SU-DHL-6 (cell line): ENCODE measurements at regions not wholly inside any gene's neighbourhood (a gene's known extent, or its start where the extent isn't known, plus 50 kb on each side); places are given as distances from the start of the nearest gene placed in this dataset.

Experiments
- H2AFZ ChIP-seq: fragments of 200-600 bp; sonication (generic); 2 replicates; pipeline ENCODE4 v1.6.1; 2014; ENCODE audit warnings: low read depth, mild to moderate bottlenecking, moderate library complexity, mixed read lengths, antibody characterized with exemption, low read length; ENCODE audit not compliant: severe bottlenecking
- H3F3A ChIP-seq: fragments of 200-600 bp; shearing (Covaris generic); 2 replicates; pipeline ENCODE4 v1.6.0; 2016; ENCODE audit warnings: antibody characterized with exemption, mild to moderate bottlenecking; ENCODE audit not compliant: insufficient read depth
- H3K27ac ChIP-seq: fragments of 200-600 bp; sonication (generic); 2 replicates; pipeline ENCODE4 v1.5.1; 2016; ENCODE audit warnings: low read depth, mild to moderate bottlenecking, low read length, moderate library complexity, mixed read lengths
- H3K27me3 ChIP-seq: fragments of 200-600 bp; sonication (generic), shearing (Covaris generic); 2 replicates; pipeline ENCODE4 v1.6.0; 2014; ENCODE audit warnings: mild to moderate bottlenecking, low read length
- H3K36me3 ChIP-seq: fragments of 200-600 bp; sonication (generic); 2 replicates; pipeline ENCODE4 v1.6.1; 2014; ENCODE audit warnings: mild to moderate bottlenecking, low read length, mixed read lengths
- H3K4me2 ChIP-seq: fragments of 300-600, 200-600 bp; shearing (Covaris generic), sonication (generic); 2 replicates; pipeline ENCODE4 v1.6.0; 2014; ENCODE audit warnings: low read length, low read depth, mild to moderate bottlenecking; ENCODE audit not compliant: poor library complexity, severe bottlenecking
- H3K4me3 ChIP-seq: fragments of 200-600 bp; sonication (generic); 2 replicates; pipeline ENCODE4 v1.5.1; 2014; ENCODE audit warnings: antibody characterized with exemption, low read length, mild to moderate bottlenecking, mixed read lengths; ENCODE audit not compliant: insufficient read depth, poor library complexity, severe bottlenecking
- H3K79me2 ChIP-seq: fragments of 200-600 bp; sonication (generic); 2 replicates; pipeline ENCODE4 v1.6.1; 2014; ENCODE audit warnings: mild to moderate bottlenecking, low read length, moderate library complexity; ENCODE audit not compliant: insufficient read depth
- H3K9ac ChIP-seq: fragments of 200-600 bp; sonication (generic); 2 replicates; pipeline ENCODE4 v1.7.0; 2014; ENCODE audit warnings: mild to moderate bottlenecking, low read length
- H3K9me2 ChIP-seq: fragments of 200-600 bp; sonication (generic); replicated peaks from 2 replicates; pipeline ENCODE4 v1.6.1; 2014; ENCODE audit warnings: low read length; ENCODE audit not compliant: insufficient read depth
- H3K9me3 ChIP-seq: fragments of 200-600 bp; sonication (generic); 2 replicates; pipeline ENCODE4 v1.6.1; 2014; ENCODE audit warnings: low read length, mixed read lengths; ENCODE audit not compliant: insufficient read depth
- H4K20me1 ChIP-seq: fragments of 200-600 bp; sonication (generic); 2 replicates; pipeline ENCODE4 v1.6.1; 2014; ENCODE audit warnings: low read depth, mild to moderate bottlenecking, antibody characterized with exemption, low read length, moderate library complexity, mixed read lengths
- EZH2phosphoT487 ChIP-seq: fragments of 200-600 bp; sonication (generic), shearing (Covaris generic); conservative IDR thresholded peaks from 2 replicates; pipeline ENCODE4 v1.6.1; 2018; ENCODE audit warnings: mild to moderate bottlenecking, antibody characterized with exemption, low read length, moderate library complexity, mixed read lengths
- TF ChIP-seq, protein P1 (sequence below): fragments of 200-600 bp; sonication (generic); IDR thresholded peaks from one replicate; pipeline ENCODE4 v1.5.1; 2017; ENCODE audit warnings: antibody characterized with exemption, mild to moderate bottlenecking, low read length, moderate library complexity; ENCODE audit not compliant: insufficient read depth, poor library complexity, severe bottlenecking

DNA sequence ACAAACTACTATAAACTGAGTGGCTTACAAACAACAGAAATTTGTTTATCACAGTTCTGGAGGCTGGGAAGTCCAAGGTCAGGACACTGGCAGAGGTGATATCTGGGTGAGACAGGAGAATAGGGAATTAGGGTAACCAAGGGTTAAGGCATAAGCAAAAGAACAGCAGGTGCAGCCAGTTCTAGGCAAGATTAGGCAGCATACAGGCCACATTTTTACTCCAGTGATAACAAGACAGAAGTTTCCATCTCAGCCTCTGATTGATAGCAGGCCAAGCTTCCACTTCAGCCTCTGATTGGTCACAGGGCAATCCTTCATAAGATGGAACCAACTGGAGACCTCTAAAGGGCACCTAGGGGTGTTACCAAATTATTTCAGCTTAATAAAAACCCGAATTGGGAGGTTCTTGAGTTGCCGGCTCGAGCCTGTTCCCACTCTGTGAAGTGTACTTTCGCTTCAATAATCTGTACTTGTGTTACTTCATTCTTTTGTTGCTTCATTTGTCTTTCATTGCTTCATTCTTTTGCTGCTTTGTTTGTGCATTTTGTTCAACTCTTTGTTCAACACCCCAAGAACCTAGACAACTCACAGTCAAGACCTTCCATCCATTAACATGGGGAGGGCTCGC, 185.6 kb downstream of the TOMM20 start:
- no peak overlapping the region for H3K4me2 ChIP-seq

GRCh38 chr1:234942012-234942332, 186.7 kb downstream of the TOMM20 start:
- no peak overlapping the region for H3K4me2 ChIP-seq
- H4K20me1 ChIP-seq, result no peaks in the 10 kb centered on the region
- no peaks in the 10 kb centered on the region for H3K27me3 ChIP-seq
- H3F3A ChIP-seq, result no peaks in the 10 kb centered on the region
- no peak overlapping the region for H3K4me3 ChIP-seq
- no peak overlapping the region for H3K27ac ChIP-seq
- H3K9me3 ChIP-seq, result no peaks in the 10 kb centered on the region
- H2AFZ ChIP-seq, result no peak overlapping the region
- TF ChIP-seq EZH2phosphoT487, result no peak
- TF ChIP-seq, protein P1, sequence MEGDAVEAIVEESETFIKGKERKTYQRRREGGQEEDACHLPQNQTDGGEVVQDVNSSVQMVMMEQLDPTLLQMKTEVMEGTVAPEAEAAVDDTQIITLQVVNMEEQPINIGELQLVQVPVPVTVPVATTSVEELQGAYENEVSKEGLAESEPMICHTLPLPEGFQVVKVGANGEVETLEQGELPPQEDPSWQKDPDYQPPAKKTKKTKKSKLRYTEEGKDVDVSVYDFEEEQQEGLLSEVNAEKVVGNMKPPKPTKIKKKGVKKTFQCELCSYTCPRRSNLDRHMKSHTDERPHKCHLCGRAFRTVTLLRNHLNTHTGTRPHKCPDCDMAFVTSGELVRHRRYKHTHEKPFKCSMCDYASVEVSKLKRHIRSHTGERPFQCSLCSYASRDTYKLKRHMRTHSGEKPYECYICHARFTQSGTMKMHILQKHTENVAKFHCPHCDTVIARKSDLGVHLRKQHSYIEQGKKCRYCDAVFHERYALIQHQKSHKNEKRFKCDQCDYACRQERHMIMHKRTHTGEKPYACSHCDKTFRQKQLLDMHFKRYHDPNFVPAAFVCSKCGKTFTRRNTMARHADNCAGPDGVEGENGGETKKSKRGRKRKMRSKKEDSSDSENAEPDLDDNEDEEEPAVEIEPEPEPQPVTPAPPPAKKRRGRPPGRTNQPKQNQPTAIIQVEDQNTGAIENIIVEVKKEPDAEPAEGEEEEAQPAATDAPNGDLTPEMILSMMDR, result no peak
- H3K9ac ChIP-seq, result no peak overlapping the region
- no peaks in the 10 kb centered on the region for H3K79me2 ChIP-seq
- H3K36me3 ChIP-seq, result no peaks in the 10 kb centered on the region
- H3K9me2 ChIP-seq, result no peaks in the 10 kb centered on the region

More for the DNA sequence above, 185.6 kb downstream of the TOMM20 start:
- Histone ChIP-seq H4K20me1 (no peaks in the 10 kb centered on the region), H3K27me3 (no peaks in the 10 kb centered on the region), H3F3A (no peaks in the 10 kb centered on the region), H3K27ac (no peak overlapping the region), H3K9me3 (no peaks in the 10 kb centered on the region), H2AFZ (no peak overlapping the region), H3K4me3 (no peak overlapping the region), H3K9me2 (no peaks in the 10 kb centered on the region), H3K79me2 (no peaks in the 10 kb centered on the region), H3K36me3 (no peaks in the 10 kb centered on the region), H3K9ac (no peak overlapping the region)
- TF ChIP-seq, protein P1, result no peak
- no peak for TF ChIP-seq EZH2phosphoT487

- Histone ChIP-seq H4K20me1 (no peaks in the 10 kb centered on the region), H3K4me3 (no peak overlapping the region), H3K27me3 (no peaks in the 10 kb centered on the region), H3F3A (no peaks in the 10 kb centered on the region), H2AFZ (no peak overlapping the region), H3K9me3 (no peaks in the 10 kb centered on the region), H3K9me2 (no peaks in the 10 kb centered on the region), H3K9ac (no peak overlapping the region), H3K4me2 (no peak overlapping the region), H3K79me2 (no peaks in the 10 kb centered on the region), H3K27ac (no peak overlapping the region), H3K36me3 (no peaks in the 10 kb centered on the region)
- no peak for TF ChIP-seq EZH2phosphoT487
- TF ChIP-seq, protein P1, result no peak
Observed at GRCh38 chr1:234941321-234942011, 187.2 kb downstream of the TOMM20 start.
